ENCODE measurements at regions not wholly inside any gene's neighbourhood (a gene's known extent, or its start where the extent isn't known, plus 50 kb on each side); places are given as distances from the start of the nearest gene placed in this dataset.

- Histone ChIP-seq H3K36me3 (ENCODE audit: control insufficient read depth in 1 of 2, insufficient read depth in 2 of 2, low read length in 2 of 2) (no peaks in the 10 kb centered on the region), H3K4me2 (ENCODE audit: low read length) (no peak overlapping the region), H3K4me1 (ENCODE audit: control insufficient read depth in 1 of 2, insufficient read depth in 2 of 2, low read length in 2 of 2) (no peaks in the 10 kb centered on the region), H4K20me1 (ENCODE audit: insufficient read depth) (no peaks in the 10 kb centered on the region), H3K4me3 (replicated peaks in 1 of 2; ENCODE audit: low read depth in 1 of 2, low read length in 2 of 2) (no peak overlapping the region), H3K27me3 (ENCODE audit: insufficient read depth, low read length) (no peaks in the 10 kb centered on the region), H3K27ac (ENCODE audit: low read depth, low read length) (no peak overlapping the region), H3K9ac (ENCODE audit: low read length) (no peak overlapping the region), H3K9me2 (ENCODE audit: insufficient read depth) (0 out of 2 replicates have a peak, but pooled peaks cover 3% of the 10 kb centered on the region), H3K9me3 (ENCODE audit: control insufficient read depth in 1 of 2, insufficient read depth in 1 of 2, low read depth in 1 of 2, low read length in 2 of 2) (0 out of 4 replicates have a peak, but pooled peaks cover 0 to 3% of the 10 kb centered on the region in 2 experiments), H2AFZ (ENCODE audit: low read depth, low read length, poor library complexity, severe bottlenecking) (no peak overlapping the region), H3K79me2 (ENCODE audit: insufficient read depth, low read length) (no peaks in the 10 kb centered on the region)
- intact Hi-C loops (cut with micrococcal nuclease): no loop called here
- BruUV-seq (replicated peaks): no TSS peak
- no peak for ATAC-seq
- RAD21 ChIA-PET (ENCODE audit: low non-redundant PET in 1 of 2, low total read pairs in 2 of 2, uncharacterized antibody in 2 of 2, unreplicated experiment in 2 of 2): no interaction called here
- DNase-seq (ENCODE audit: low read depth, low spot score): no peak
- CTCF ChIA-PET: no interaction called here
- TF ChIP-seq SP1 (IDR thresholded peaks at IDR 0.05; ENCODE audit: low read depth): no peak
- no peak for TF ChIP-seq TCF7L2 (IDR thresholded peaks at IDR 0.05; ENCODE audit: borderline replicate concordance, extremely low read depth, insufficient read depth, insufficient read length)
- no peak for TF ChIP-seq EZH2 (IDR thresholded peaks at IDR 0.05)
- TF ChIP-seq CTCF (IDR thresholded peaks at IDR 0.05 in 2 of 3, conservative IDR thresholded peaks at IDR 0.05 in 1 of 3; ENCODE audit: borderline replicate concordance in 1 of 3, insufficient read depth in 1 of 3, low read depth in 2 of 3, low read length in 2 of 3): no peak
- TF ChIP-seq MAX (IDR thresholded peaks at IDR 0.05): no peak
- no peak for TF ChIP-seq ZFX (IDR thresholded peaks at IDR 0.05)
- TF ChIP-seq CBX3 (IDR thresholded peaks at IDR 0.05; ENCODE audit: low read depth): no peak
- no peak for TF ChIP-seq SRF (IDR thresholded peaks at IDR 0.05; ENCODE audit: low read depth)
- TF ChIP-seq EZH2phosphoT487 (IDR thresholded peaks at IDR 0.05; ENCODE audit: borderline replicate concordance): no peak
- TF ChIP-seq YY1 (IDR thresholded peaks at IDR 0.05; ENCODE audit: extremely low read depth, insufficient replicate concordance, low read depth, low read length): no peak
- TF ChIP-seq CEBPB (IDR thresholded peaks at IDR 0.05; ENCODE audit: low read depth): no peak
- no peak for TF ChIP-seq POLR2A (IDR thresholded peaks at IDR 0.05; ENCODE audit: borderline replicate concordance, extremely low read depth, insufficient read depth, insufficient read length)
- no peak for TF ChIP-seq EGR1 (IDR thresholded peaks at IDR 0.05; ENCODE audit: low read depth)
- TF ChIP-seq FOSL1 (IDR thresholded peaks at IDR 0.05; ENCODE audit: low read depth): no peak
- POLR2A ChIA-PET: no interaction called here
These were observed 267.2 kb upstream of the BTG1 start for GRCh38 chr12:92412856-92413255.

Measured in HCT116 (cell line).